ENCODE measurements at regions not wholly inside any gene's neighbourhood (a gene's known extent, or its start where the extent isn't known, plus 50 kb on each side); places are given as distances from the start of the nearest gene placed in this dataset.

DNA sequence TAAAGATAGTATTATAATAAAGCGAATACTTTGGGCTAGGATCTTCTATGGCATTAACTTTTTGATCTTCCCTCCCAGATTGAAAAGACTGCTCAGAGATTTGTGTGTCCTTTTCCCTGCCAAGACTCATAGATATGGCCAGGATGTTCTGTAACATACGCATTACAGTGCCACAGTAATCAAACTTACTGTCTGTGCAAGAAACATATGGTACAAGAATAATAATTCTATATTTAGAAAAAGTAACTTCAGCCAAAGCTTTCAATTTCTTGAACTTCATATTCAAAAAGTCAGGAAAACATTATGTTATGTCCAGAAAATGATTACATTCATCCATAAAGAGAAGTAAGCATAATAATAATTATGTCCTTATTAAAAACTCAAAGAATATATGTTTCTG, 100.9 kb upstream of the GUCY1A1 start:
- TF ChIP-seq CTCF (IDR thresholded peaks at IDR 0.05) (no peak), POLR2A (IDR thresholded peaks at IDR 0.05) (no peak)

All from uterus (tissue), 2 donors.